Fibroblast of lung (primary cell): ENCODE measurements at regions not wholly inside any gene's neighbourhood (a gene's known extent, or its start where the extent isn't known, plus 50 kb on each side); places are given as distances from the start of the nearest gene placed in this dataset.

Experiments
- DNase-seq, 2 donors: peaks; one replicate each; pipeline versions ENCODE4 v3.0.0 to v3.0.0-alpha.2; 2010; ENCODE audit warnings: low read depth in 2 of 2
- H2AFZ ChIP-seq: 2 replicates; pipeline ENCODE4 v1.5.1; 2012; ENCODE audit warnings: low read length, control low read depth, inconsistent platforms
- H3K27ac ChIP-seq: 2 replicates; pipeline ENCODE4 v1.5.1; 2011; ENCODE audit warnings: low read length, control low read depth; ENCODE audit not compliant: insufficient read depth
- H3K27me3 ChIP-seq: 2 replicates; pipeline ENCODE4 v1.5.1; 2011; ENCODE audit warnings: mild to moderate bottlenecking, low read length; ENCODE audit not compliant: control insufficient read depth, insufficient read depth
- H3K36me3 ChIP-seq: 2 replicates; pipeline ENCODE4 v1.5.1; 2011; ENCODE audit warnings: low read length; ENCODE audit not compliant: control insufficient read depth, insufficient read depth
- H3K4me1 ChIP-seq: 2 replicates; pipeline ENCODE4 v1.5.1; 2011; ENCODE audit warnings: low read length; ENCODE audit not compliant: control insufficient read depth, insufficient read depth; ENCODE audit errors: extremely low read depth
- H3K4me2 ChIP-seq: 2 replicates; pipeline ENCODE4 v1.5.1; 2011; ENCODE audit warnings: low read length, control low read depth; ENCODE audit not compliant: insufficient read depth; ENCODE audit errors: extremely low read depth
- H3K4me3 ChIP-seq, 4 experiments: fragments of 200-600 bp in 1 of 4; sonication (generic) in 1 of 4; replicated peaks in 1 of 4; 2 replicates each; pipeline ENCODE4 v1.5.1; 2011 to 2016; ENCODE audit warnings: low read length in 4 of 4, low read depth in 3 of 4, mild to moderate bottlenecking in 3 of 4, control low read depth in 2 of 4, inconsistent platforms in 1 of 4, mixed read lengths in 1 of 4; ENCODE audit not compliant: insufficient read depth in 1 of 4; ENCODE audit errors: control extremely low read depth in 1 of 4
- H3K79me2 ChIP-seq: 2 replicates; pipeline ENCODE4 v1.5.1; 2012; ENCODE audit warnings: mild to moderate bottlenecking, low read length, inconsistent platforms; ENCODE audit not compliant: control insufficient read depth, insufficient read depth
- H3K9ac ChIP-seq: 2 replicates; pipeline ENCODE4 v1.5.1; 2011; ENCODE audit warnings: mild to moderate bottlenecking, low read length, control low read depth; ENCODE audit not compliant: insufficient read depth
- H3K9me3 ChIP-seq: 2 replicates; pipeline ENCODE4 v1.5.1; 2012; ENCODE audit warnings: low read depth, low read length; ENCODE audit not compliant: control insufficient read depth, insufficient read depth
- H4K20me1 ChIP-seq: 2 replicates; pipeline ENCODE4 v1.5.1; 2011; ENCODE audit warnings: low read length; ENCODE audit not compliant: control insufficient read depth, insufficient read depth; ENCODE audit errors: extremely low read depth
- EZH2 ChIP-seq: IDR thresholded peaks from 2 replicates; pipeline ENCODE4 v1.5.1; 2012; ENCODE audit warnings: low read length, control low read depth, mild to moderate bottlenecking; ENCODE audit errors: missing control alignments
- TF ChIP-seq, protein P1 (sequence below), 2 donors: IDR thresholded peaks in 1 of 2; conservative IDR thresholded peaks in 1 of 2; 1 replicate in 1 of 2; 2 replicates in 1 of 2; pipeline ENCODE4 v1.5.1; 2011 to 2012; ENCODE audit warnings: low read length in 2 of 2, control low read depth in 1 of 2, inconsistent platforms in 1 of 2, low read depth in 1 of 2, mild to moderate bottlenecking in 1 of 2

DNA sequence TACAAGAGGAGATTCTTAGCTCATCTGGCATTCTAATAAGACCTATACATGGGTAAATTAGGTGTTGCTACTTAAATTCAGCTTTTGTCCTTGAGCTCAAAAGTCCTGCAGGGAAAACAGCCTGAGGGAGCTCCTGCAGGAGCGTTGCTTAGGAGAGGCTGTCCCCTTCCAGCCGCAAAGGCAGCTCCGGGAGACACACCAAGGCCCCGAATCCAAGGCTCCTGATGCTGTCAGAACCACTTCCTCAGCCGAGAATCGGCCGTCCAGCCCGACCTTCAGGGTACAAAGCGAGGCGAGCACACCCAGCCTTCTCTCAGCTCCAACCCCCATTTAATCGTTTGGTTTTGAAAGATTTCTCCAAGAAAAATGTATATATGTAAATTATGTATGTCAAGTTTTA lies 87.0 kb downstream of the DACT2 start:
- no peaks in the 10 kb centered on the region for H3K27me3 ChIP-seq
- H2AFZ ChIP-seq, result no peak overlapping the region
- H3K9me3 ChIP-seq, result no peaks in the 10 kb centered on the region
- DNase-seq, result no peak
- no peak overlapping the region for H3K4me2 ChIP-seq
- no peak overlapping the region for H3K4me3 ChIP-seq
- no peaks in the 10 kb centered on the region for H3K36me3 ChIP-seq
- no peaks in the 10 kb centered on the region for H3K4me1 ChIP-seq
- H3K79me2 ChIP-seq, result no peaks in the 10 kb centered on the region
- no peak overlapping the region for H3K27ac ChIP-seq
- H3K9ac ChIP-seq, result no peak overlapping the region
- TF ChIP-seq, protein P1, sequence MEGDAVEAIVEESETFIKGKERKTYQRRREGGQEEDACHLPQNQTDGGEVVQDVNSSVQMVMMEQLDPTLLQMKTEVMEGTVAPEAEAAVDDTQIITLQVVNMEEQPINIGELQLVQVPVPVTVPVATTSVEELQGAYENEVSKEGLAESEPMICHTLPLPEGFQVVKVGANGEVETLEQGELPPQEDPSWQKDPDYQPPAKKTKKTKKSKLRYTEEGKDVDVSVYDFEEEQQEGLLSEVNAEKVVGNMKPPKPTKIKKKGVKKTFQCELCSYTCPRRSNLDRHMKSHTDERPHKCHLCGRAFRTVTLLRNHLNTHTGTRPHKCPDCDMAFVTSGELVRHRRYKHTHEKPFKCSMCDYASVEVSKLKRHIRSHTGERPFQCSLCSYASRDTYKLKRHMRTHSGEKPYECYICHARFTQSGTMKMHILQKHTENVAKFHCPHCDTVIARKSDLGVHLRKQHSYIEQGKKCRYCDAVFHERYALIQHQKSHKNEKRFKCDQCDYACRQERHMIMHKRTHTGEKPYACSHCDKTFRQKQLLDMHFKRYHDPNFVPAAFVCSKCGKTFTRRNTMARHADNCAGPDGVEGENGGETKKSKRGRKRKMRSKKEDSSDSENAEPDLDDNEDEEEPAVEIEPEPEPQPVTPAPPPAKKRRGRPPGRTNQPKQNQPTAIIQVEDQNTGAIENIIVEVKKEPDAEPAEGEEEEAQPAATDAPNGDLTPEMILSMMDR (conservative IDR thresholded peaks at IDR 0.05 in 1 of 2, IDR thresholded peaks at IDR 0.05 in 1 of 2; ENCODE audit: low read depth in 1 of 2, low read length in 2 of 2), result no peak
- no peak for TF ChIP-seq EZH2
- no peaks in the 10 kb centered on the region for H4K20me1 ChIP-seq

DNA sequence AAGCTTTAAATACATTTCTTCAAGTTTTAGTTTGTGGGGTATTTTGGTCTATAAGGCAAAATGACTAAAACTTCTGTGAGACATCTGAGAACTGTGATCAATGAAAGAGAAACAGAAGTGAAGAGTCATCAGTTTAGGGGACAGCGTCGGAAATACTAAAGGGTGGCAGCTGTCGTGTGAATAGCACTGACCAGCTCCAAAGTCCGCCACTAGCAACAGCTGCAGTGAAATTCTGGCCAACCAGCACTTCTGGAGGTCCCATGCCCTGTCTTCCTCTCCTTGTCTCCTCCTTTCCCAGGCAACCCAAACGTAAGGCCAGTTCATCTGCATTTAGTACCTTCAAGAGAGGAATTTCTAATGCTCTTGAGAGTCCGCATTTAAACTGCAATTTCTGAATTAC lies 87.5 kb downstream of the DACT2 start:
- DNase-seq, result no peak

DNA sequence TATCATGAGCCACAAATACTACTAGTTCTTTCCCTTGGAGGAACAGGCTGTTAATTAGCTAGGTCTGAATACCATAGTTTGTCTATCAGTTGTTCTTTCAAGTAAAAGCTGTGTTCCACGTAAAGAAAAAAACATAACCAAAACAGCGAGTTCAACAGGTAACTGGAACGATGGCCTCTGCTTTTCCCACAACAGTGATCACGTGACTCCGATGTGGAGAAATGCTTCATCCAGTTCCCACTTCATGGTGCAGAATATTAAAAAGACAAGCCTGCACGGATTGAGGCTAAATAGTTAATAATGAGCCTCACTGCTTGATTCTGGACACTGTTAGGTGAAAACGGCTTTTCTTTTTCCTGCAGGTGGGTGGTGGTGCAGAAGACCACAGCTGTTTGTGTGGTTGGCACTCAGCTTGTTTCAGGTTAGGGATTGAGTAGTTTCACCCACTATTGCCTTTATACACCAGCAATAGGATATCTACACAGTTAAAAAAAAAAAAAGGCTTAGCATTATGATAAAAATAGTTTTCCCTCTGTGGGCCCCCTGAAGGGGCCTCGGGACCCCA lies 88.1 kb downstream of the DACT2 start:
- Histone ChIP-seq H3K27ac (no peak overlapping the region), H3K27me3 (no peaks in the 10 kb centered on the region), H3K9me3 (no peaks in the 10 kb centered on the region), H3K36me3 (no peaks in the 10 kb centered on the region), H3K79me2 (no peaks in the 10 kb centered on the region), H3K9ac (no peak overlapping the region), H3K4me2 (no peak overlapping the region), H3K4me3 (no peak overlapping the region), H2AFZ (no peak overlapping the region), H3K4me1 (no peaks in the 10 kb centered on the region), H4K20me1 (no peaks in the 10 kb centered on the region)
- DNase-seq, result no peak
- TF ChIP-seq EZH2, result no peak
- TF ChIP-seq, protein P1 (conservative IDR thresholded peaks at IDR 0.05 in 1 of 2, IDR thresholded peaks at IDR 0.05 in 1 of 2; ENCODE audit: low read depth in 1 of 2, low read length in 2 of 2), result no peak

More for the DNA sequence above, 87.5 kb downstream of the DACT2 start:
- no peaks in the 10 kb centered on the region for H3K27me3 ChIP-seq
- no peaks in the 10 kb centered on the region for H4K20me1 ChIP-seq
- TF ChIP-seq EZH2, result no peak
- TF ChIP-seq, protein P1 (conservative IDR thresholded peaks at IDR 0.05 in 1 of 2, IDR thresholded peaks at IDR 0.05 in 1 of 2; ENCODE audit: low read depth in 1 of 2, low read length in 2 of 2), result no peak
- H3K9ac ChIP-seq, result no peak overlapping the region
- H3K36me3 ChIP-seq, result no peaks in the 10 kb centered on the region
- H3K9me3 ChIP-seq, result no peaks in the 10 kb centered on the region
- H3K27ac ChIP-seq, result no peak overlapping the region
- H3K4me3 ChIP-seq, result no peak overlapping the region
- no peak overlapping the region for H3K4me2 ChIP-seq
- H3K79me2 ChIP-seq, result no peaks in the 10 kb centered on the region
- H2AFZ ChIP-seq, result no peak overlapping the region
- no peaks in the 10 kb centered on the region for H3K4me1 ChIP-seq
